ENCODE measurements at regions not wholly inside any gene's neighbourhood (a gene's known extent, or its start where the extent isn't known, plus 50 kb on each side); places are given as distances from the start of the nearest gene placed in this dataset.

- Histone ChIP-seq H3K27ac (no peak overlapping the region), H3K27me3 (no peaks in the 10 kb centered on the region), H3K4me3 (no peak overlapping the region), H3K36me3 (no peaks in the 10 kb centered on the region), H3K9me3 (no peaks in the 10 kb centered on the region), H3K4me1 (no peaks in the 10 kb centered on the region)
- TF ChIP-seq CTCF (IDR thresholded peaks at IDR 0.05): no peak
- DNase-seq (ENCODE audit: low spot score): no peak
Measured at GRCh38 chr4:171719691-171720090, 93.5 kb upstream of the GALNTL6 start.

- Histone ChIP-seq H3K27me3 (no peaks in the 10 kb centered on the region), H3K4me3 (no peak overlapping the region)
Measured at GRCh38 chr4:171718665-171719064, 94.5 kb upstream of the GALNTL6 start.

GRCh38 chr4:171718069-171718468, 95.1 kb upstream of the GALNTL6 start:
- Histone ChIP-seq H3K9me3 (no peaks in the 10 kb centered on the region), H3K4me1 (no peaks in the 10 kb centered on the region), H3K27ac (no peak overlapping the region), H3K4me3 (no peak overlapping the region), H3K27me3 (no peaks in the 10 kb centered on the region), H3K36me3 (no peaks in the 10 kb centered on the region)
- no peak for TF ChIP-seq CTCF (IDR thresholded peaks at IDR 0.05)
- no peak for DNase-seq (ENCODE audit: low spot score)

More at GRCh38 chr4:171718665-171719064, 94.5 kb upstream of the GALNTL6 start:
- H3K4me1 ChIP-seq: no peaks in the 10 kb centered on the region
- H3K27ac ChIP-seq: no peak overlapping the region
- TF ChIP-seq CTCF (IDR thresholded peaks at IDR 0.05): no peak
- H3K36me3 ChIP-seq: no peaks in the 10 kb centered on the region
- no peaks in the 10 kb centered on the region for H3K9me3 ChIP-seq
- DNase-seq (ENCODE audit: low spot score): no peak

GRCh38 chr4:171717231-171717741, 95.9 kb upstream of the GALNTL6 start:
- H3K4me3 ChIP-seq: no peak overlapping the region
- no peaks in the 10 kb centered on the region for H3K4me1 ChIP-seq
- H3K27me3 ChIP-seq: no peaks in the 10 kb centered on the region
- no peak for DNase-seq (ENCODE audit: low spot score)
- H3K9me3 ChIP-seq: no peaks in the 10 kb centered on the region
- no peak overlapping the region for H3K27ac ChIP-seq
- H3K36me3 ChIP-seq: no peaks in the 10 kb centered on the region
- TF ChIP-seq CTCF (IDR thresholded peaks at IDR 0.05): no peak

GRCh38 chr4:171715973-171716372, 97.2 kb upstream of the GALNTL6 start:
- no peaks in the 10 kb centered on the region for H3K27me3 ChIP-seq
- no peak for DNase-seq (ENCODE audit: low spot score)
- TF ChIP-seq CTCF (IDR thresholded peaks at IDR 0.05): no peak
- H3K27ac ChIP-seq: no peak overlapping the region
- no peaks in the 10 kb centered on the region for H3K36me3 ChIP-seq
- no peak overlapping the region for H3K4me3 ChIP-seq
- H3K9me3 ChIP-seq: no peaks in the 10 kb centered on the region
- H3K4me1 ChIP-seq: no peaks in the 10 kb centered on the region

GRCh38 chr4:171714791-171715454, 98.3 kb upstream of the GALNTL6 start:
- Histone ChIP-seq H3K27ac (no peak overlapping the region), H3K9me3 (no peaks in the 10 kb centered on the region), H3K36me3 (no peaks in the 10 kb centered on the region), H3K27me3 (no peaks in the 10 kb centered on the region), H3K4me3 (no peak overlapping the region), H3K4me1 (no peaks in the 10 kb centered on the region)
- no peak for DNase-seq (ENCODE audit: low spot score)
- TF ChIP-seq CTCF (IDR thresholded peaks at IDR 0.05): no peak

Measured in right atrium auricular region (tissue), 2 donors.